Thyroid gland (tissue), 4 donors: ENCODE measurements at regions not wholly inside any gene's neighbourhood (a gene's known extent, or its start where the extent isn't known, plus 50 kb on each side); places are given as distances from the start of the nearest gene placed in this dataset.

Experiments
- POLR2A ChIP-seq, 2 donors: fragments of 450-650 bp; IDR thresholded peaks; one replicate each; pipeline ENCODE4 v1.6.1; 2017; ENCODE audit warnings: antibody characterized with exemption in 2 of 2, mild to moderate bottlenecking in 2 of 2, moderate library complexity in 1 of 2
- TF ChIP-seq, protein P1 (sequence below), 6 experiments: fragments of 200-600 bp in 3 of 6; fragments of 450-650 bp in 3 of 6; sonication (generic) in 3 of 6; IDR thresholded peaks; one replicate each; pipeline ENCODE4 v1.5.1; 2016 to 2019; ENCODE audit warnings: antibody characterized with exemption in 6 of 6, mild to moderate bottlenecking in 2 of 6, inconsistent platforms in 1 of 6, moderate library complexity in 1 of 6

DNA sequence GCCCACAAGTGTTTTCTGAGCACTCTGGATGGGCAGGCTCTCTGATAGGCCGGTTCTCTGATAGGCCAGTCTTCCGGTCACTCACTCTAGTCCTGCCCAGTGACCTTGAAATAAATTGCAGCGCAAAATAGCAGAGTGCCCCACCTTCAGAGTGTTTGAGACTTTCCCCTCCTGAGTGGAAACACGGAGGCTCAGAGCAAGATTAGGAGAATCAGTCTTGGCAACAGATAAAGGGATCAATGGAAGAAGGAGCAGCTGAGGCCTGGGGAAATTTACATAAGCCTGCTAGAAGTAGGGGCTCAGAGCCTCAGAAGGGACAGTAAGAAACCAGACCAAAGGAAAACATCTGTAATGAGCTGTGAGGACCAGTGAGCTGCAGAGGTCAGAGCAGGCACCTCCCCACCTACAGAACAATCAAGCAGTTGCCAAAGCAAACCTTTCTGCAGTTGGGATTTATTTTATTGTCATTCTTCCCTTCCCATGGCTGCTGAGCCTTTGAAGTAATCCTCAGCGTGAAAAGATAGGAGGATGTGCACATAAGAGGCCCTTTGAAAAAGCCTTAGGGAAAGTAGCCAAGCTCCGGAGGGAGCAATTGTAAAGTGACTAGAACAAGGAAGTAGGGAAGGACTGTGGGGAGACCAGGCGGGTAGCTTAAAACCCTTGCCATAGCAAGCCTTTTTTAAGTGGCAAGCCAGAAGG is 89.1 kb upstream of the TSPAN5 start:
- TF ChIP-seq POLR2A (IDR thresholded peaks at IDR 0.05): no peak
- TF ChIP-seq, protein P1, sequence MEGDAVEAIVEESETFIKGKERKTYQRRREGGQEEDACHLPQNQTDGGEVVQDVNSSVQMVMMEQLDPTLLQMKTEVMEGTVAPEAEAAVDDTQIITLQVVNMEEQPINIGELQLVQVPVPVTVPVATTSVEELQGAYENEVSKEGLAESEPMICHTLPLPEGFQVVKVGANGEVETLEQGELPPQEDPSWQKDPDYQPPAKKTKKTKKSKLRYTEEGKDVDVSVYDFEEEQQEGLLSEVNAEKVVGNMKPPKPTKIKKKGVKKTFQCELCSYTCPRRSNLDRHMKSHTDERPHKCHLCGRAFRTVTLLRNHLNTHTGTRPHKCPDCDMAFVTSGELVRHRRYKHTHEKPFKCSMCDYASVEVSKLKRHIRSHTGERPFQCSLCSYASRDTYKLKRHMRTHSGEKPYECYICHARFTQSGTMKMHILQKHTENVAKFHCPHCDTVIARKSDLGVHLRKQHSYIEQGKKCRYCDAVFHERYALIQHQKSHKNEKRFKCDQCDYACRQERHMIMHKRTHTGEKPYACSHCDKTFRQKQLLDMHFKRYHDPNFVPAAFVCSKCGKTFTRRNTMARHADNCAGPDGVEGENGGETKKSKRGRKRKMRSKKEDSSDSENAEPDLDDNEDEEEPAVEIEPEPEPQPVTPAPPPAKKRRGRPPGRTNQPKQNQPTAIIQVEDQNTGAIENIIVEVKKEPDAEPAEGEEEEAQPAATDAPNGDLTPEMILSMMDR (IDR thresholded peaks at IDR 0.05): no peak
